Fibroblast of skin of back (primary cell): ENCODE measurements at regions not wholly inside any gene's neighbourhood (a gene's known extent, or its start where the extent isn't known, plus 50 kb on each side); places are given as distances from the start of the nearest gene placed in this dataset.

ENCODE experiments used
- DNase-seq: peaks from one replicate; pipeline ENCODE4 v3.0.0-alpha.2; 2013

DNA sequence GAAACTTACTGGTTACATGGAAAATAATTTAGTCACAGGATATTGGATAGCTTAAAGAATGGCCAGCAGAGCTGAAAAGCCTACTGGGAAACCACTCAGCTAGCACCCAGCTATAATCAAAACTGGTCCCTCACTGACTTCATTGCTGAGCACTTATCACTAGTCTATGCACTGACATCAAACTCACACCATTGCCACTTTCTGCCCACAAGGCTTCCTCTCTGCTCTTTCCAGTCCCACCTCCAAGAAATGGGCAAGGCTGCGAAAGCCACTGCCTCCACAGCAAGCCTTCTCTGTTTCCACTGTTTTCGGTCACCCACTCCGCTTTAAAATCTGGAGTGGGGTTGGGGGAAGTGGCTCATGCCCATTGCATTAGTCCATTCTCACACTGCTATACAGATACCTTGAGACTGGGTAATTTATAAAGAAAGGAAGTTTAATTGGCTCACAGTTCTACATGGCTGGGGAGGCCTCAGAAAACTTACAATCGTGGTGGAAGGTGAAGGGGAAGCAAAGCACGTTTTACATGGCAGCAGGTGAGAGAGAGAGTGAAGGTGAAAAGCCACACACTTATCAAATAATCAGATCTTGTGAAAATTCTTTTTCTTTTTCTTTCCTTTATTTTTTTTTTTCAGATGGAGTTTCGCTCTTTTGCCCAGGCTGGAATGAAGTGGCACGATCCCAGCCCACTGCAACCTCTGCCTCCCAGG, 77.0 kb upstream of the CERS6 start:
- no peak for DNase-seq

GRCh38 chr2:168380500-168380899, 75.6 kb upstream of the CERS6 start:
- no peak for DNase-seq

GRCh38 chr2:168392024-168392423, 64.0 kb upstream of the CERS6 start:
- no peak for DNase-seq

DNA sequence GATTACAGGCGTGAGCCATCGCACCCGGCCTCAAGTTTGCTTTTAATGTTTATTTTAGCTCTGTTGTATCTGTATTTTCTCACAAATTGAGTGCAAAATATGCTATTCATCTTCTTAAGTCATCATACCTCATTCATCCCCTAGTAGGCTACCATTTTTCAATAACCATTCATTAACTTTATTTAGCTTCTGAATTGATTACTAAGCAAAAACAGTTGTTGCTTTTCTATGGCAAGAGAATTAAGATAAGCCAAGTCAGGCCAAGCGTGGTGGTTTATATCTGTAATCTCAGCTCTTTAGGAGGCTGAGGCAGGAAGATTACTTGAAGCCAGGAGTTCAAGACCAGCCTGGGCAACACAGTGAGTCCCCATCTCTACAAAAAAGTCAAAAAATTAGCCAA, 63.3 kb upstream of the CERS6 start:
- no peak for DNase-seq

- DNase-seq, result no peak
These were observed 61.8 kb upstream of the CERS6 start for GRCh38 chr2:168394262-168394661.

DNA sequence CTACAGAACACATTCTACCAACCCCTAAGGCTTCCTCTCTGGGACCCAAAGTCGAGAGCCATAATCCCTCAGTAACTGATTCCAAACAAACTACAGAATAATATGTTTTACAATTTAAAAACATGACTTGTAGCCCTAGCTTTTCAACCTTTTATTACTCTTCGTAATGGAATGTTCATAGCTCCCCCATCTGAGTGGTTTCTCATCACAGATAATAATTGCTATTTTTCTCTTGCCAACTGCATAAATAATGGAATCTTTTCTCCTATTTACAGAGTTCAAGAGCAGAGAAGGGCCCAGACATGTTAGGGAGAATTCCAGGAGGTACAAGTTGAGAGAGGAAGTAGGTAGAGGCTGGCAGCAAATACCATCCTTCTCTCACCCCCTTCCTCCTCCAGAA, 59.9 kb upstream of the CERS6 start:
- no peak for DNase-seq

DNA sequence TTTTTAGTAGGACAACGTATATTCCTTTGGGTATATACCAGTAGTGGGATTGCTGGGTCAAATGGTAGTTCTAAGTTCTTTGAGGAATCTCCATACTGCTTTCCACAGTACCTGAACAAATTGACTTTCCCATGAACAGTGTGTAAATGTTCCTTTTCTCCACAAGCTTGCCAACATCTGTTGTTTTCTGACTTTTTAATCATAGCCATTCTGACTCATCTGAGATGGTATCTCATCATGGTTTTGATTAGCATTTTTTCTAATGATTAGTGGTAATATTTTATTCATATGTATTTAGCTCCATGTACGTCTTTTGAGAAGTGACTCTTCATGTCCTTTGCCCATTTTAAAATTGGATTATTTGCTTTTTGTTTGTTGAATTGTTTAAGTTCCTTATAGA, 58.4 kb upstream of the CERS6 start:
- DNase-seq, result no peak

GRCh38 chr2:168401048-168401556, 55.0 kb upstream of the CERS6 start:
- DNase-seq, result no peak

- DNase-seq, result no peak
These were observed 54.3 kb upstream of the CERS6 start for GRCh38 chr2:168401771-168402170.

- DNase-seq, result no peak
These were observed 53.5 kb upstream of the CERS6 start for GRCh38 chr2:168402531-168402930.

DNA sequence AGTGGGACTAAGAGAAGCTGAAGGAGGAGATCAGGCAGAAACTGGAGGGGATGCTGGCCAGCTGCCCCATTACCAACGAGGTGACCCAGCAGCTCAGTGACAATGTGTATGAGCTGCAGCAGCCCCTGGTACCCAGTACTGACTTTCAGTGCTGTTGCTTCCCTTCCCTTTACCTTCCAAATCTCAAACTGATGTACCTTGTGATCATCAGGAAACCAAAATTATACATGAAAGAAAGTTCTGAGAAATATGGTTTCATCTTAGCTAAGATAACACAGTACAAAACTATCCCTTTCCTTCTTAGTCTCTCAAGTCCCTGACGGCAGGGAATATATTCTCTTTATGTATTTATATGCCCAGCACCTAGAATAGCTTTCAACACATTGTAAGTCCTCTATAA, 52.3 kb upstream of the CERS6 start:
- no peak for DNase-seq

GRCh38 chr2:168404764-168405163, 51.3 kb upstream of the CERS6 start:
- DNase-seq, result no peak
